ENCODE measurements at regions not wholly inside any gene's neighbourhood (a gene's known extent, or its start where the extent isn't known, plus 50 kb on each side); places are given as distances from the start of the nearest gene placed in this dataset.

DNA sequence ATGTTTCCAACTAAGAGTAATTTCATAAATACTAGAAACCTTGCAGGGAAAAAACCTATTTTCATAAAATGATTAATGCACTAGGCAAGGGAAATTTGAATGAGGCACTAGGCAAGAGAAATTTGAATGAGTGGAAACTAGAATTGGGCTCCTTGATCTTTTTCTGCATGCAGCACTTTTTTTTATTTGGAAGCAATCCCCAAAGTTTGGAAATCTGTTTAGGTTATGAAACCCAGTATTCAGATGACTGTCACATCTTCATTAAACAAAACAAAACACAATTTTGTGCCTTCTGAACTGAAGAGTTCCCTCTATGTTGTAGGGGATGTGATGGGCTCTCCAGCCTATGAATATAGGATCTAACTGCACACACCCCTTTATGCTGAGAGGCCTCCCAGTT lies 201.9 kb downstream of the BAMBI start:
- Histone ChIP-seq H3K4me3 (ENCODE audit: low read length) (no peak overlapping the region), H3K79me2 (ENCODE audit: low read length) (no peaks in the 10 kb centered on the region), H3K9me3 (ENCODE audit: low read length) (no peaks in the 10 kb centered on the region), H3K4me2 (ENCODE audit: low read depth, low read length, poor library complexity, severe bottlenecking) (no peak overlapping the region), H2AFZ (ENCODE audit: low read length) (no peak overlapping the region), H3K27me3 (ENCODE audit: low read length) (no peaks in the 10 kb centered on the region), H4K20me1 (ENCODE audit: insufficient read depth, low read depth, low read length) (no peaks in the 10 kb centered on the region), H3K36me3 (ENCODE audit: insufficient read depth, low read length) (no peaks in the 10 kb centered on the region), H3K9me2 (replicated peaks; ENCODE audit: insufficient read depth, low read length) (no peaks in the 10 kb centered on the region), H3K9ac (ENCODE audit: low read length) (no peak overlapping the region), H3K27ac (ENCODE audit: low read length) (no peak overlapping the region), H3K4me1 (ENCODE audit: low read length) (no peaks in the 10 kb centered on the region)
- DNase-seq: no peak

DNA sequence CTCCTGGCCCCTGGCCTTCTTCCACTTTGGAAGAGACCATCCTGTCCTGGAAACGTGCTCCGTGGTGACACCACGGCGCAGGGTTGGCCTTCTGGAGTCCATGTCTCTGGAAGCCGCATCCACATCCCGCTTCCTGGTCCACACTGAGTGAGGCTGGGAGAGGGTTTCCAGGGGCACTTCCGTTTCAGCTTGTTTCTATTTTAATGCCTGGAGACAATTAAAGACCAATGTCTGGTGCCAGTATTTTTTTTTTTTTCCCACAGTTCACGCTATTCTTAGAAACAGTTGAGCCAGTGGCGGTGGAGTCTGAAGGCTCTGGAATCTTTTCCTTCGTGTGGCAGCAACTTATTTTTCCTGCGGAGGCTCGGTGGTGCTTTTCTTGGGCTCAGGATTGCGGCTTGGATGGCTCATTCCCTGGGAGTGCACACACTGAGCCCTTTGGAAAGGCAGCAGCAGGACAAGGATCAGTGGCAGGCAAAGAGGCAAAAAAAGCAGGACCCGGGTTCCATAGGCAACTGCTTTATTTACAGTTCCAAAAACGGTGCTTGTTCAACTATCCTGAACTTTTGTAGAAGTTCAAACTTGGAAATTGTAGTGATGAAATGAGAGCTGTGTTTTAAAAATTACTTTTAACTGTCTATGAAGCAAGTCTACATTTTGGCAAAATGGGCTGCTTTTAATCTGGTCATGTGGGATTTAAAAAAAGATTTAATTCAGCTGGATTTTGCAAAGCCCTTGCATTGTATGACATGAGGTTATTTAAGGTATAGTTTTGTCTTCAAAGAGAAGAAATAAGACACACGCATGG lies 202.8 kb downstream of the BAMBI start:
- H3K36me3 ChIP-seq (ENCODE audit: insufficient read depth, low read length): no peaks in the 10 kb centered on the region
- no peak overlapping the region for H3K27ac ChIP-seq (ENCODE audit: low read length)
- no peaks in the 10 kb centered on the region for H3K79me2 ChIP-seq (ENCODE audit: low read length)
- H3K9me2 ChIP-seq (replicated peaks; ENCODE audit: insufficient read depth, low read length): no peaks in the 10 kb centered on the region
- H3K4me2 ChIP-seq (ENCODE audit: low read depth, low read length, poor library complexity, severe bottlenecking): no peak overlapping the region
- no peak for DNase-seq
- H4K20me1 ChIP-seq (ENCODE audit: insufficient read depth, low read depth, low read length): no peaks in the 10 kb centered on the region
- H3K27me3 ChIP-seq (ENCODE audit: low read length): no peaks in the 10 kb centered on the region
- H3K4me1 ChIP-seq (ENCODE audit: low read length): no peaks in the 10 kb centered on the region
- H2AFZ ChIP-seq (ENCODE audit: low read length): no peak overlapping the region
- H3K9me3 ChIP-seq (ENCODE audit: low read length): no peaks in the 10 kb centered on the region
- no peak overlapping the region for H3K9ac ChIP-seq (ENCODE audit: low read length)
- H3K4me3 ChIP-seq (ENCODE audit: low read length): no peak overlapping the region

DNA sequence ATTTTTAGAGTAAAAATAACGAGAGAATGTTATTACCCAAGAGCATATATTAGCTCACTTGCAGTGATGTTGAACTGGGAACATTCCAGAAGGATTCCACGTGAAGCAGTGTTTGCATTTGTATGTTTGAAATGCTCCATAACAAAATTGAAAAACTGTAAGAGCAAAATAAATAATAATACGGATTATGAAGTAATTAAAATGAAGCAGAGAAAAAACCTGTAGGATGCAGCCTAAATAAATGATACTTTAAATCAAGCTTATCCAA lies 203.3 kb downstream of the BAMBI start:
- Histone ChIP-seq H3K4me2 (ENCODE audit: low read depth, low read length, poor library complexity, severe bottlenecking) (no peak overlapping the region), H3K27me3 (ENCODE audit: low read length) (no peaks in the 10 kb centered on the region), H3K4me1 (ENCODE audit: low read length) (no peaks in the 10 kb centered on the region), H2AFZ (ENCODE audit: low read length) (no peak overlapping the region), H3K79me2 (ENCODE audit: low read length) (no peaks in the 10 kb centered on the region), H3K9ac (ENCODE audit: low read length) (no peak overlapping the region), H3K27ac (ENCODE audit: low read length) (no peak overlapping the region), H3K9me2 (replicated peaks; ENCODE audit: insufficient read depth, low read length) (no peaks in the 10 kb centered on the region), H3K4me3 (ENCODE audit: low read length) (no peak overlapping the region), H3K9me3 (ENCODE audit: low read length) (no peaks in the 10 kb centered on the region), H4K20me1 (ENCODE audit: insufficient read depth, low read depth, low read length) (no peaks in the 10 kb centered on the region), H3K36me3 (ENCODE audit: insufficient read depth, low read length) (no peaks in the 10 kb centered on the region)
- DNase-seq: no peak

GRCh38 chr10:28881171-28881882 lies 204.0 kb downstream of the BAMBI start:
- no peaks in the 10 kb centered on the region for H4K20me1 ChIP-seq (ENCODE audit: insufficient read depth, low read depth, low read length)
- DNase-seq: no peak
- H3K9me2 ChIP-seq (replicated peaks; ENCODE audit: insufficient read depth, low read length): no peaks in the 10 kb centered on the region
- no peak overlapping the region for H3K4me3 ChIP-seq (ENCODE audit: low read length)
- H3K36me3 ChIP-seq (ENCODE audit: insufficient read depth, low read length): no peaks in the 10 kb centered on the region
- H3K27ac ChIP-seq (ENCODE audit: low read length): no peak overlapping the region
- no peaks in the 10 kb centered on the region for H3K27me3 ChIP-seq (ENCODE audit: low read length)
- no peak overlapping the region for H3K4me2 ChIP-seq (ENCODE audit: low read depth, low read length, poor library complexity, severe bottlenecking)
- no peaks in the 10 kb centered on the region for H3K4me1 ChIP-seq (ENCODE audit: low read length)
- H3K9ac ChIP-seq (ENCODE audit: low read length): no peak overlapping the region
- H3K79me2 ChIP-seq (ENCODE audit: low read length): no peaks in the 10 kb centered on the region
- no peak overlapping the region for H2AFZ ChIP-seq (ENCODE audit: low read length)
- no peaks in the 10 kb centered on the region for H3K9me3 ChIP-seq (ENCODE audit: low read length)

- Histone ChIP-seq H3K27ac (ENCODE audit: low read length) (no peak overlapping the region), H3K4me1 (ENCODE audit: low read length) (no peaks in the 10 kb centered on the region), H4K20me1 (ENCODE audit: insufficient read depth, low read depth, low read length) (no peaks in the 10 kb centered on the region), H3K27me3 (ENCODE audit: low read length) (no peaks in the 10 kb centered on the region), H3K4me2 (ENCODE audit: low read depth, low read length, poor library complexity, severe bottlenecking) (no peak overlapping the region), H3K36me3 (ENCODE audit: insufficient read depth, low read length) (no peaks in the 10 kb centered on the region), H3K9me2 (replicated peaks; ENCODE audit: insufficient read depth, low read length) (no peaks in the 10 kb centered on the region), H3K9ac (ENCODE audit: low read length) (no peak overlapping the region), H3K79me2 (ENCODE audit: low read length) (no peaks in the 10 kb centered on the region), H3K4me3 (ENCODE audit: low read length) (no peak overlapping the region), H2AFZ (ENCODE audit: low read length) (no peak overlapping the region), H3K9me3 (ENCODE audit: low read length) (no peaks in the 10 kb centered on the region)
- no peak for DNase-seq
Measured at GRCh38 chr10:28883741-28884423, 206.6 kb downstream of the BAMBI start.

DNA sequence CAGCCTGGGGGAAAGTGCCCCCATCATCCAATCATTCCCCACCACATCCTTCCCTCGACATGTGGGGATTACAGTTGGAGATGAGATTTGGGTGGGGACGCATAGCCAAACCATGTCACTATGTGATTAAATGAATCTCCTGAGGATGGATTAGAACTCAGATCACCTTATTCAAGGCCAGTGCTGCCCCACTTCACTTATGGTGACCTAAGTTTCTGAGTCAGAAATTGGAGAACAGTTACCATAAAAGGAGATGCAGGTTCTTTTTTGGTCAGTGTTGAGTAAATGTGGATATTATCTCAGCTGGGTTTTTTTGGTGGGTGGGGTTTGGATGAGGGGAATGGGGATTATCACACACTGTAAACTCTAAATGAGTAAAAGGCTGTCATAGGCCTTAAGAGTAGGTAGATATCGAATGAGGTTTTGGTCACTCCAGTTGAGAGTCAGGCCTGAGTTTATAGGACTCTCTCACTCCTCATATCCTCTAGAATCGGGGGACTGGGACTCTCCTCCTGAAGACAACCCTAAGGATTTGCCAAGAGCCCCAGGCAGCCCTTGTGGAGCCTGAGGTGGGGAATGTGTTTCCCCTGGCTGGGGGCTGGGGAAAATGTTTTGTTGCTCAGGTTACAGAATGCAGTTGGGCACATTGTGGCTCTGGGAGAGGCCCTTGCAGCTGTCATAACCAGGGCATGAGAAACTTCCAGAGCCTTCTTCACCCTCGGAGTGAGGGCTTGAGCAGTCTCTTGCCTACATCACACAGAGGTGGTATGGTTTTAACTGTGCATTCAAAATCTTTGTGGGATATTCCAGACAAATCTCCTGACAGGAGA lies 213.0 kb downstream of the BAMBI start:
- Histone ChIP-seq H2AFZ (ENCODE audit: low read length) (no peak overlapping the region), H3K27me3 (ENCODE audit: low read length) (no peaks in the 10 kb centered on the region), H3K9me3 (ENCODE audit: low read length) (no peaks in the 10 kb centered on the region), H3K9ac (ENCODE audit: low read length) (no peak overlapping the region), H3K4me2 (ENCODE audit: low read depth, low read length, poor library complexity, severe bottlenecking) (no peak overlapping the region), H3K4me1 (ENCODE audit: low read length) (no peaks in the 10 kb centered on the region), H3K9me2 (replicated peaks; ENCODE audit: insufficient read depth, low read length) (no peaks in the 10 kb centered on the region), H4K20me1 (ENCODE audit: insufficient read depth, low read depth, low read length) (no peaks in the 10 kb centered on the region), H3K36me3 (ENCODE audit: insufficient read depth, low read length) (no peaks in the 10 kb centered on the region), H3K79me2 (ENCODE audit: low read length) (no peaks in the 10 kb centered on the region), H3K4me3 (ENCODE audit: low read length) (no peak overlapping the region), H3K27ac (ENCODE audit: low read length) (no peak overlapping the region)
- no peak for DNase-seq

DNA sequence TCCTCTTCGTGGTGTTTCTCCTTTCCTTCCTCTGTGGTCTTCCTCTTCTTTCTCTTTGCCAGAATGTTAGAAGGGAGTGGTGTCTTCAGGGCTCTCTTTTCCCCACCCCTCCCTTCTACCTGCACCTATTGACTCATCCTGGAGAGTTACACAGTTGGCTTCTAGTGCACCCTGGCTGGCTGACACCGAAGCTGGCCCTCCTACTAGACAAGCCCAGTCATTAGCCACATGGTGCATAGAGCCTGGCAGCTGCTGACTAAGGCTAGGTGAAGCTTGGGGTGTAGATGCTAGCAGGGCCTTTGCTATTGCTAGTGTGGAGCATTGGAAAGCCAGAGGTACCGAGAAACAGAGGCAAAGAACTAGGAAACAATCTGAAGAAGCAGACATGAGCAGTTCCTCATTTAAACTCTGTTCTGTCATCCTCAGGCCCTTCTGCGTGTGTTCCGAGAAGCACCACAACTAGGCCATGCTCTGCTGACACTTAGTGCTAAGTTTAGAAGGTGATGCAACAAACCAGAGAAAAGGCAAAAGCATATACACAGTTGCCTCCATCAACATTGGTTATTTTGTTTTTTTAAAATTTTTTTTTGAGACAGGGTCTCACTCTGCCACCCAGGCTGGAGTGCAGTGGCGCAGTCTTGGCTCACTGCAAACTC lies 213.9 kb downstream of the BAMBI start:
- no peak overlapping the region for H3K4me2 ChIP-seq (ENCODE audit: low read depth, low read length, poor library complexity, severe bottlenecking)
- H3K36me3 ChIP-seq (ENCODE audit: insufficient read depth, low read length): no peaks in the 10 kb centered on the region
- H3K9me3 ChIP-seq (ENCODE audit: low read length): no peaks in the 10 kb centered on the region
- no peaks in the 10 kb centered on the region for H3K9me2 ChIP-seq (replicated peaks; ENCODE audit: insufficient read depth, low read length)
- no peak overlapping the region for H3K27ac ChIP-seq (ENCODE audit: low read length)
- H4K20me1 ChIP-seq (ENCODE audit: insufficient read depth, low read depth, low read length): no peaks in the 10 kb centered on the region
- H3K4me1 ChIP-seq (ENCODE audit: low read length): no peaks in the 10 kb centered on the region
- H3K4me3 ChIP-seq (ENCODE audit: low read length): no peak overlapping the region
- DNase-seq: no peak
- no peak overlapping the region for H3K9ac ChIP-seq (ENCODE audit: low read length)
- H2AFZ ChIP-seq (ENCODE audit: low read length): no peak overlapping the region
- H3K79me2 ChIP-seq (ENCODE audit: low read length): no peaks in the 10 kb centered on the region
- H3K27me3 ChIP-seq (ENCODE audit: low read length): no peaks in the 10 kb centered on the region

Measured in Karpas-422 (cell line).